Prostate gland (tissue), 2 donors: ENCODE measurements at regions not wholly inside any gene's neighbourhood (a gene's known extent, or its start where the extent isn't known, plus 50 kb on each side); places are given as distances from the start of the nearest gene placed in this dataset.

Experiments
- DNase-seq: peaks from one replicate; pipeline ENCODE4 v3.0.0-alpha.2; 2019; ENCODE audit warnings: low spot score
- H3K27ac ChIP-seq, 2 donors: fragments of 200-600 bp; sonication (generic); 2 replicates each; pipeline ENCODE4 v1.5.1; 2017 to 2019
- H3K27me3 ChIP-seq: fragments of 200-600 bp; sonication (generic); replicated peaks from 2 replicates; pipeline ENCODE4 v1.5.1; 2019; ENCODE audit not compliant: insufficient read depth
- H3K36me3 ChIP-seq, 2 donors: fragments of 200-600 bp; sonication (generic); 1 replicate in 1 of 2; 2 replicates in 1 of 2; pipeline versions ENCODE4 v1.5.1 to v1.8.1; 2017 to 2019
- H3K4me1 ChIP-seq: fragments of 200-600 bp; sonication (generic); replicated peaks from 2 replicates; pipeline ENCODE4 v1.5.1; 2019
- H3K4me3 ChIP-seq, 2 donors: fragments of 200-600 bp; sonication (generic); 2 replicates each; pipeline ENCODE4 v1.5.1; 2017 to 2019
- H3K9me3 ChIP-seq: fragments of 200-600 bp; sonication (generic); 2 replicates; pipeline ENCODE4 v1.5.1; 2017
- CTCF ChIP-seq, 4 experiments: fragments of 200-600 bp in 2 of 4; fragments of 450-650 bp in 2 of 4; sonication (generic) in 2 of 4; IDR thresholded peaks; 1 replicate in 3 of 4; 2 replicates in 1 of 4; pipeline ENCODE4 v1.5.1; 2016 to 2019; ENCODE audit warnings: antibody characterized with exemption in 4 of 4, mild to moderate bottlenecking in 2 of 4, moderate library complexity in 2 of 4
- POLR2A ChIP-seq: fragments of 450-650 bp; IDR thresholded peaks from one replicate; pipeline ENCODE4 v1.6.1; 2016; ENCODE audit warnings: antibody characterized with exemption, mild to moderate bottlenecking
- POLR2AphosphoS5 ChIP-seq: sonication (generic); formaldehyde crosslinking; IDR thresholded peaks from one replicate; pipeline ENCODE4 v1.6.1; 2017; ENCODE audit warnings: antibody characterized with exemption
- WGBS: methylation state at CpG from one replicate; pipeline ENCODE4 v1.1.5; 2018; 5-methylcytosine and 5-hydroxymethylcytosine counted together
- intact Hi-C: fragments of 100-400 bp; cut with DNase I; formaldehyde crosslinking; loops from one replicate; pipeline ENCODE4 v1.14.2; 2022

GRCh38 chr20:59381689-59382088 lies 81.3 kb downstream of the EDN3 start:
- WGBS: 62% methylated on average over 7 of the region's 8 CpGs
- Histone ChIP-seq H3K9me3 (no peaks in the 10 kb centered on the region), H3K27ac (no peak overlapping the region), H3K36me3 (no peaks in the 10 kb centered on the region), H3K27me3 (no peaks in the 10 kb centered on the region), H3K4me1 (no peaks in the 10 kb centered on the region), H3K4me3 (no peak overlapping the region)
- intact Hi-C loops: no loop called here
- no peak for DNase-seq
- TF ChIP-seq POLR2AphosphoS5: no peak
- TF ChIP-seq POLR2A: no peak
- TF ChIP-seq CTCF (IDR thresholded peaks at IDR 0.05): no peak

DNA sequence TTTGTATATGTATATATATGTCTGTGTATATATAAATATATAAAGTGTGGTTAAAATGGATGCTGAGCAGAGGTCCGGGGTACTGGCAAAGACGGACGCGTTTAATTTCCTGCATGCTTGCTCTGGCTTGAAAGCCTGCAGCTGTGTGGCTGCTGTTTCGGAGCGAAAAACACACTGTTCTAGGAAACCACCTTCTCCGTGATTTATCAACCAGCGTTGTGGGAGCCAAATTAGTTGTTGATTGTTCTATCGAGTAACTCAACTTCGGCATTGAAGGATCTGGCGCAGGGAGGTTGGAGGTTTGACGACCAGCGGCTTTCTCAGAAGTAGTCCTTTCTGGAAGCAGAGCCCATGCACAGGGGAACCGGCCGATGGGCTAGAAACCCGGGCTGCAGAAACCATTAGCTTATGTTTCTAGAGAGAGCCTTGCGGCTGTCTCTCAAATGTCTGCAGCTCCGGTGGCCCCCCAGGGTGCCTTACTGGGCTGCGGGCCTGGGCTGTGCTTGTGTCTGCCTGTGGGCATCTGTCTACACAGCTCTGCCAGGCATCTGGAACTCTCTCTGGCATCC lies 81.8 kb downstream of the EDN3 start:
- no peak overlapping the region for H3K27ac ChIP-seq
- intact Hi-C loops: no loop called here
- no peak overlapping the region for H3K4me3 ChIP-seq
- no peaks in the 10 kb centered on the region for H3K4me1 ChIP-seq
- H3K9me3 ChIP-seq: no peaks in the 10 kb centered on the region
- no peak for DNase-seq
- TF ChIP-seq POLR2AphosphoS5 (no peak), CTCF (IDR thresholded peaks at IDR 0.05) (no peak), POLR2A (no peak)
- H3K27me3 ChIP-seq: no peaks in the 10 kb centered on the region
- no peaks in the 10 kb centered on the region for H3K36me3 ChIP-seq
- 53% methylated on average over 19 of the region's 19 CpGs for WGBS

GRCh38 chr20:59382907-59383306 lies 82.5 kb downstream of the EDN3 start:
- Histone ChIP-seq H3K27ac (no peak overlapping the region), H3K36me3 (no peaks in the 10 kb centered on the region), H3K27me3 (no peaks in the 10 kb centered on the region), H3K4me3 (no peak overlapping the region), H3K9me3 (no peaks in the 10 kb centered on the region), H3K4me1 (no peaks in the 10 kb centered on the region)
- no peak for DNase-seq
- WGBS: 81% methylated on average over 10 of the region's 10 CpGs
- intact Hi-C loops: no loop called here
- TF ChIP-seq CTCF (IDR thresholded peaks at IDR 0.05) (no peak), POLR2A (no peak), POLR2AphosphoS5 (no peak)

DNA sequence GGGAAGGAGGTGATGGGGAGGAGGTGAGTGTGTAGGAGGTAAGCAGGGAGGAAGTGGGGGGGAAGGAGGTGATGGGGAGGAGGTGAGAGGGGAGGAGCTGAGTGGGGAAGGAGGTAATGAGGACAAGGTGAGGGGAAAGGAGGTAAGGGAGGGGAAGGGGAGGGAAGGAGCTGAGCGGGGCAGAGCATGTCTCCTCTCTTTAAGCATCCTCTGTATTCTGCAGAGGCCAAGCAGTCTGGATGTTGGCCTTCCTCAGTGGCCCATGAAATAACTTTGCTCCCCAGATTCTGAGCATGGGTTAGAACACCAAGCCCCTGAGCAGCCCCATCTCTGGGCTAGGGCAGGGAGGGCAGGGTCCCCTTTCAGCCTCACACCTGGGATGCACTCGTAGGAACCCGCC lies 84.6 kb downstream of the EDN3 start:
- no peaks in the 10 kb centered on the region for H3K27me3 ChIP-seq

More for the DNA sequence above, 84.6 kb downstream of the EDN3 start:
- no peak for DNase-seq
- no peaks in the 10 kb centered on the region for H3K4me1 ChIP-seq
- intact Hi-C loops: no loop called here
- WGBS: 85% methylated on average over 3 of the region's 3 CpGs
- H3K4me3 ChIP-seq: no peak overlapping the region
- no peak for TF ChIP-seq POLR2A
- TF ChIP-seq POLR2AphosphoS5: no peak
- TF ChIP-seq CTCF (IDR thresholded peaks at IDR 0.05): no peak
- H3K9me3 ChIP-seq: no peaks in the 10 kb centered on the region
- no peaks in the 10 kb centered on the region for H3K36me3 ChIP-seq
- no peak overlapping the region for H3K27ac ChIP-seq
